Suppressor macrophage treated with lipopolysaccharide for 1 hour (primary cell): ENCODE measurements at regions not wholly inside any gene's neighbourhood (a gene's known extent, or its start where the extent isn't known, plus 50 kb on each side); places are given as distances from the start of the nearest gene placed in this dataset.
"Not testable (repeated sequence)": the region's sequence is repeated elsewhere in the genome, so short reads cannot be mapped to it uniquely, and the experiment has no call there.

ENCODE experiments used
- DNase-seq, 3 donors: peaks; one replicate each; pipeline ENCODE4 v3.0.0-alpha.2; 2020 to 2022

DNA sequence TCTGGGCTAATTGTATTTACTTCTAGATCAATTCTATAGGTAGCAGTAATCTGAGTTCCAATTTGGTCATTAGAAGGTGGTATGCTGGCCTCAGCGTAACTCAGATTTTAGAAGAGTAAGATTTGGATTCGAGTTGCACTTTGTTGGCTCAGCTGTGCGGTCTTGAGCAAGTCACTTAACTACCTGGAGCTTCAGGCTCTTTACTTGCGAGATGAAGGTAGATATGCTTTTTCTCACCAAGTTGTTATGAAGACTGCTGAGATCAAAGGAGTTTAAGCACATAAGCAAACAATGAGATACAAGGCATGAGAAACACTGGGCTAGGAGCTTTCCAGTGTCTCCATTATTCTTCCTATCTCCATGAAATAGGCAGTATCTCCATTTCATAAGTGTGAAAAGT lies 133.8 kb upstream of the RANBP3L start:
- no peak for DNase-seq

DNA sequence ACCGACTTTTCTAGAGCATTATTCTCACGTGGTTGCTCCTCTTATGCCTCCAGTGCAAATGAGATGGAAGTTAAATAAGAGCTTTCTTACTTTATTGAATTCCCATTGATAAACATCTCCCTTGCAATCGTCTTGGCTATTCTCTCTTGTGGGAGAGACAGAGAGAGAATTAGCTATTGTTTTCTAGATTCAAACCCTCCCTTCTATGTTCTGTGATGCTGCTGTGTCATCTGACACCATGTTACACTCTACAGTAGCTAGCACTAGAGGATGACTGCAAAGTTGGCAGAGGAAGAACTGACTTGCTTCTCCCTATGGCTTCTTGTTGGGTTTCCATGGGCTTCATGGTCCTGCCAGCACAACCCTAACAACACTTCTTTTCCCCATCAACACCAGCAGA lies 134.6 kb upstream of the RANBP3L start:
- no peak for DNase-seq

DNA sequence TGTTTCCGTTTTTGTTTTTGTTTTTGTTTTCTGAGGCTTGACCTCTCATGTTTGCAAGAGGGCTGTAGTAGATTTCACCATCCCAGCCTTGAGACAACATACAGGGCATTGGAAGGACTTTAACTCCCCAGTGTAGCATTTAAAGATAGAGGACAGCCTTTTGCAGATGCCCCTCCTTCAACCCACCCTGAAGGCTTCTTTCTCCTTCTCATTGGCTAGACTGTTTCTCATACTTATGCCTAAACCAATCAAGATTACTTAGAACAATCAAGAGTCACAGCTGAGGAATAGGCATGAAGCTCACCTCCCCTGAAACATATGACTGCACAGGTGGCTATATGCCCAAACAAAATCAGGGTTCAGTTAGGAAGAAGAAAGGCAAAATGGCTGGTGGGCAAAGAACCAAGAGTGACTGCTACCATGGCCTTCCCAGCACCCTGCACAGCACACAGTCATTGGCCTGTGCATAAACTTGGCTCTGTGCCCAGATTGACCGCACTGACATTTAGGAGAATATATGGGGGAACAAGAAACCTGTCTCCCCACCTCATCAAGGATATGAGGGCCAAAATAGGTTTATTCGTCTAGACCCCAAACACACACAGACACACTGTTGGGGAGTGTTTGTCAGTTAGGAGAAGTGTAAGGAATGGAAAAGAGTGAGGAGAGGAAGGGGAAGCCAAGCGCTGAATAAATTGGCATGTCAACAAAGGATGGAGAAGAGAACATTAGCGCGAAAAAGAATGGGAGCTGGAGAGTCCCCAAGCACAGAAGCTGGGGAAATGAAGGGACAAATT lies 137.3 kb upstream of the RANBP3L start:
- no peak for DNase-seq

DNA sequence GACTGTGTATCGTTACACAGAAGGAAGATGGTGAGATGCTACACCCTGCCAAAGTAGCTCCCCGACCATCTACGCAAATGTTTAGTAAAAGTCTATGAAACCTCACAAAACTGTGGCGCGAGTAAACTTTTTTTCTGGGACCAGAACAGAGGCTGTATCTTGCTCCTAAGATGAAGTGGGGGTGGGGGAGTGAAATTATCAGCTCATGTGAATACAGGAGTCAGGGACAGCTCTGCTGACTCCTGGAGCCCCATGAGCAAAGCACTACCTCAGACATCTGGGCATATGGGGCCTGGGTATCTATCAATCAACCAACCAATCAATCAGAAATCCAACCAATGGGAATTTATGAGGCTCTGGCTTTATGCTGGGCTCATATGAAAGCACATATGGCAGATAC lies 138.6 kb upstream of the RANBP3L start:
- DNase-seq = no peak

DNA sequence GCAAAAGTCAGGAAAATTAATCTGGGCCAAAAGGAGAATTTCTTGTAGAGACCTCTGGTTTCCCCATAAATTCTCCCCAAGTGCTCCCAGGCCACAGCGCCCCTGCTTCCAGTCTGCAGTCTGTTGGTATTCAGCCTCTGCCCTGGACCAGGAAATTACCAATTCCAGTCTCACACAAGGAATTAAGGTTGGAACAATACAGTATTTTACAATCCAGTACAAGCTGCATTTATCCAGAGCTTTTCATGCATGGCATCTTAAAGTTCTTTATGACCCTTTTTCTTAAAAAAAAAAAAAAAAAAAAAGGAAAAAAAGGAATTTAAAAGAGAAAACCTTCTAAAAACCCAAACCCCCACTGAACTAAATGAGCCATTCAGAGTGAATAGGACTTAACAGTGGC lies 139.6 kb upstream of the RANBP3L start:
- DNase-seq = no peak

DNA sequence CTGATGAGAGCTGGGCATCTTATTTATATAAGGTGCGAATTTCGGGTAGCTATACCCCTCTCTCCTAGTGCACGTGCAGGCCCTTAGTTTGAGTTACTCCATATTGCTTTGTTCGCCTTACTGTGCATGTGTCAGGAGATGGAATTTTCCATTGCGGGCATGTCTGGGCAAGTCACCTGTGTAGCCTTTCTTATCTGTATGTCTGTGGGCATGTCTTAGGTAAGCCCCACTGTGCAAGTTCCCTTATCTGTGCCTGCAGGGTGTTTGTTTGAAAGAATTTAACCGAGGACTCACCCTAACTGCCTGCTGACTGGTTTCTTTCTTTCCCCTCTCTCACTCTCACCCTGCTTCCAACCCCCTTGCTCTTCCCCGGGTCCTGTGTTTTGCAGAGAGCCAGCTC lies 140.7 kb upstream of the RANBP3L start:
- no peak for DNase-seq

DNA sequence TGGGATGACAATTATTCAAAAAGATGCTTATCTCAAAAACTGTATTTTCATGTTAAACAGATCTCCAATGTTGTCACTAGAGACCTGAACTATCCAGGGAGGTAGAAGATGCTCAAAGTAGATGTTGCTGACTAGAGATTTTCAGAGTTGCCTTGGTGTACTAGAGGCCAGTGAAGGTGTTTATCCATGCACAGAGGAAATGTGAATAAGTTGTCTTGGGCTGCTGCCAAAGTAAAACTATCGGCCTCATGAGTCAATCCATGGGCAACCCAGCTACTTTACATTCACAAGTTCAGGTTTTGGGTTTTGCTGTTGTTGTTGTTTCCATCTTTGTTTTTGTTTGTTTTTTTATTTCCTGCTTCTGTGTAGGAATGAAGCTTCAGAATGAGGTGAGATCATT lies 141.1 kb upstream of the RANBP3L start:
- peak in 2 of 3 donors; percentile 14 to 22 for DNase-seq

DNA sequence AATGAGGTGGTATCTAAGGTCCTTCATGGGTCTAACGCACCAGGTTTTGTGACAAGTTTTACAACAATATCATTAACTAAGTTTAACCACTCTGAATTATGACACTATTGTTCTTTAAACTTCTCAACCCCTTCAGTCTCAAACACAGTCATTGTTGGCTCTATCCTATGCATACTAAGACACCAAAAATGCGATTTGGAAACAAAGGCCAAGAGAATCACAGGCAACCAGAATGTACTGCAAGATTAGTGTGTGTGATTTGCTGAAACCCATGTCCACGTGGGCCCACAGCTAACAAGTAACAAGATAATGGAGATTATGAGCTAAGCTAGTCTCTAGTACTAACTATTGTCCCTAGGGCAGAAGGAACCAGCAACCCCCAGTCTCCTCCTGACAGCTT lies 142.2 kb upstream of the RANBP3L start:
- no peak for DNase-seq

DNA sequence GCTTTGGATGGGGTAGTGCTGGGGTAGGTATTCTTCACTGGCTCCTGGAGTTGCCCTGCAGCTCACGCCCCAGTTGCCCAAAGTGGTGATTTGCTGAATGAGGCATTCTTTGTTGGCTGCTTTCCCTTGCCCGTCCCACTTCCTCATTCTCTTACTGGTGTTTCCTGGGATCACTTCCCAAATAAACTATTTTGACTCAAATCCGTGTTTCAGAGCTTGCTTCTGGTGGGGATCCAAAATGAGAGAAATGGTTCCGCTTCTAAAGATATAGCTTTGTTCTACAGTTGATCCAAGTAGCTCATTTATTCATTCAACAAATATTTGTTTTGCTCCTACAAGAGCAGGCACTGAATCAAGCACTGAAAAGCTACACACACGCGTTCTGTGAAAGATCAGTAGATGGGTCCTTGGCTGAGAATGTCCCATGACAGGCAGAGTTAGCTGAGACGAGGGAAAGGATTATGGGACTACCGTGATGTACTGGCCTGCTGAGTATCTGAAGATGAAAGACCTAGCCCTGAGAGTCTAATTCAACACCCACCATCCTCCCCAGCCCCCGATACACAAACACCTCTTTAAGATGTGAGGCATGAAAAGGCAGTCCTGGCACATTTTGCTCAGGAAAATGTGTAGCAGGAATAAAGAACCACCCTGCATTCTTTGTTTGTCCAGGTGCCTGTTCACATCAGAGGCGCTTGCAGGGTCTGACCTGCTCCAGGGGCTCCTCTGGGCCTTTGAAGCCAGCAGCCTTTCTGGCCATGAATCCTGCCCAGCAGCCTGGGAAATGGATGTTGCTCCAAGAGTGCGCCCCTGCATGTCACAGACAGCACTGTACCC lies 143.1 kb upstream of the RANBP3L start:
- peak; percentile 58 to 63 (median 62) for DNase-seq

DNA sequence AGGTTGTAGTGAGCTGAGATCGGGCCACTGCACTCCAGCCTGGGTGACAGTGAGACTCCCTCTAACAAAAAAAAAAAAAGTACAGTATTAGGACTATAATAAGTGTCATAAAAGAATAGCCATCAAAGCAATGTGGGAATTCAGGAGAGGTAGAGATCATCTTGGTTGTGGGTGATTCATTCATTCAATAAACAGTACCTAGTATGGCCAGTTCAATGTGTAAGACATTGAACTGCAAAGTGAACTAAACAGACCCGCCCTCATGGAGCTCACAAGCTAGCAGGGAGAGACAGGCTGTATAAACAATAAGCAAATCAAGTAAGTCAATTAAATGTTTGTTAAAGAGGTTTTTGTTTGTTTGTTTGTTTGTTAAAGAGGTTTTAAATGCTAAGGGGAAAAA lies 146.1 kb upstream of the RANBP3L start:
- DNase-seq = no peak

DNA sequence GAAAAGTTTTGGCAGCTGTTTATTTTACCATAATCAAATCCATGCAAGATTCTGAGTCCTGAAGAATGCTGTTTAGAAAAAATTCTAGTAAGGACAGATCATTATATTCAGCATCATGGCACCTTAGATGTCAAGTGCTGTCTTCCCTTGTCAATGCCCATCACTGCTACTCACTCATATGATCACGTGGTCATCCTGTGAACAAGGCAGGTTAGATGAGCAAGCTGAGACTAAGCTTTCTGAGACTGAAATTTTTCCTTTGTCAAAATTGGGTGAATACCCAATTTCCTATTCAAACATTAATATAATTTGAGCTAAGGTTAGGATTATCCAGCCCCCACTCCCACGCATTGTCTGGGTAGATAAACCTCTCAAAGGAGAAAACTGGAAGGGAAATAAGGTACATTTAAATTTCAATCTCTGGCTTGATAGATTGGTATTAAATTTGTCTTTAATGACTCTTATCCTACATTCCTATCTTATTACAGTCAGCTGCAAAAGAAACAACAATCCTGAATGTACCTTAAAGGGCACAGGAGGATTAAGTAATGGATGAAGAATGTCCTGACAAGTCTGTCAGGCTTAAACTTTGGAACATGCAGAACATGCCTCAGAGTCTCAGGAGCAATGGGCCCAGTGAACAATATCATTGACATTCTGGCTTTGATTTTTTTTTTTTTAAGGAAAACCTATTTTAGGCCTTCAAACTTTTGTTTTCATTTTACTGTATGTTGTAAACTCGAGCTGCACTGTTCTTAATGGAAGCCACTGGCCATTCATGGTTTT lies 148.7 kb upstream of the RANBP3L start:
- DNase-seq = no peak

DNA sequence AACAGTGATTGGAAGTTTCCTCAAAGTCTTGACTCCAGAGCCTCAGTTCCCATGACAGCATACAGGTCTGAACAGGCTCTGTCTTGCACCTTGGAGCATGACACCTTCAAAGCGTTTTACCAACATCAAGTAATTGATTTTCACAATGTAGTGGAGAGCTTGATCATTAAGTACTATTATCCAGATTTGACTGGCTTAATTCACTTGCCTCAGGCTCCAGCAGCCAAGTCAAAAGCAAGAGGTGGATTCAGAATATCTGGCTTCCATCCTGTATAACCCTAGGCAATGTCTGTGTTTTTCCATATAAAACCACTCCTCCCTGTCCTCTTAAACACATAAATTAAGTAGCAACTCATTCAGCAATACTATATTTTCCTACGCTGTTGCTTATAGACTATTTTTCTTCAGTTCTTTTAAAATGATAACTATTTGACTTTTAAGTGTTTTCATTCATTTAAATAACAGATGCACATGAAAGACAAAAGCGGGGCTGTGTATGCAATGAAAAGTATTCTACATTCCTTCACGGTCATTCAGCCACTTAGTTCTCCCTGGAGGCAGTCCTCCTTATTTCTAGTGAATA lies 150.8 kb upstream of the RANBP3L start:
- DNase-seq = no peak

DNA sequence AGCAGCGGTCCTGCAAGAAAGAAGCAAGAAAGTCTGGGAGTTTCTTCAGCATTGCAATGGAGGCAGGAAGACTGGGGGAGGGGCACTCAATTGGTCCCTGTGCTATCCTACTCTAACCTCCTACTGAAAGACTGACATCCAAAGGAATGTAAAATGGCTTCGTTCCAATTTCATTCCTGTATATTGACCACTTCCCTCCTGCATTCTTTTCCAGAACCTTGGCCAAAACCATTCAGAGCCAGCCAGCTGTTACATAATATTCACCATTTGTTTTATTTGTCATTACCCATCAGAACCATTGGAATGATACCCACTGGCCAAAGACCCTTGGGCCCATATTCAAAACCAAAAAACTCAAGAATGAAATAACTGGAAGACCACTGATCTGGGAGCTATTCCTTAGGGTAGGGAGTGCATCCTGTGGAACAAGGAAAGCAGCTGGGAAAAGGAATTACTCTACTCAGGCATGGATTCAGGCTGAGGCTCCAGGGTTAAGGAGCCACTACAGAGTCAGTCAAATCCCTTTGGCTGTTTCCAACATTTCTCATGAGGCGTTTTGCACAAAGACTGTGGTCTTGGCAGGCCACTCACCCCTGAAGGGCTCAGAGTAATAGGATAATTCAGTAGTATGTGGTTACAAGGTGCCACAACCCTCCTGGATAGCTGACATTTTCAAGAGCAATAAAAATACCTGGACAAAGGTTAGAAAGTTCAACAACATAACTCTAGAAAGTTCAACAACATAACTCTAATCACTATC lies 148.7 kb upstream of the SLC1A3 start:
- DNase-seq = no peak

DNA sequence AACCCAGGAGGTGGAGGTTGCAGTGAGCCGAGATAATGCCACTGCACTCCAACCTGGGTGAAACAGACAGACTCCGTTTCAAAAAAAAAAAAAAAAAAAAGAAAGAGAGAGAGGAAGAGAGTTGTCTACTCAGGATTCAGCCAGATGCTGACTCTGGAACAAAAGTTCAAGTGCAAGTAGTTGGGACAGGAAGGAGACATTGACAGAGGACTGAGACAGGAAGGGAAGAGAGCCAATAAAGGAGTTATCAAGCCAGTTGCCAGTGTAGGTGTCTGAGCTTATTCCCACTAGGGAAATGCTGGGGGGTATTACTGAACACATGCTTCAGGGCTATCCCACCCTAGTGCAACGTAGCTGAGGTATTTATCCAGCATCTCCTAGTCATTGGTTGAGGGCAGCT lies 147.7 kb upstream of the SLC1A3 start:
- DNase-seq = no peak

DNA sequence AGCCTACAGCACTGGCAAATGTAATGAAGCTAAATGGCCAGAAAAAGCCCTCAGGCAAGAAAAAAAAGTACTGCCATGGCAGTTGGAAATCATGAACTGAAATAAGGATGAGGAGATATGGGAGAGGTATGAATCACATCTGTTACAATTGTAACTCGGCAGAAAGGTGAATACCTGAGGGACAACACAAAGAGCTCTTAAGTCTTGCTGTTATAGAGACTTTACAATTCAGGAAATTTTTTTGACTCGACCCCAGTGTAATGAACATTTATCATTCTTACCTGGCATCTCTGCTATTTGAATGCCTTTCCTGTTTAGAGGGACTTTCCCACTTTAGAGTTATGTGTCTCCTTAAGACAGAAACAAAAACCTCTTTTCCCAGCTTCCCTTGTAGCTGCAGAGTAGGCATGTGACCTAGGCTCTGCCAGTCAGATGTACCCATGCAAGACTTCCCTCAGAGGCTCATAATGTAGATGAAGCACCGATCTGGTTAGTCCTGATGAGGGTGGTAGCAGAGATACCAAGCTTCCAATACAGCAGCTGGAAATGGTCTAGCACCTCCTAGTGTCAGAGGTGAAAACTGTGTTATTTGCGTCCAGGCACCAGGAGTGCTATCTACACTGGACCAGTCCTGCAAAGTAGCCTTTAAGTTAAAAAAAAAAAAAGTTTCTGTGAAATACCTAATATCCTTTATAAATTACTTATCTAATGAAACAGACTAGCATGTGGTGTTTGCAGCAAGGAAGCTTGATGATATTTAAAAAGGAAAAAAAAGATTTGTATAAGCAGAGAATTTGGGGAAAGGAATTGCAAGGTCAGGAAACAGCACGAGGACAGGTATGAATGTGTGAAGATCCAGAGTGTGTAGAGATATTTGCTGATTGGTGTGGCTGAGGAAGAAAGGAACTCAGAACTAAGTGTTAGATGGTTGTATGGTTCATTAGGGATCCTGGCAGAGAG lies 146.9 kb upstream of the SLC1A3 start:
- peak; percentile 27 to 44 (median 31) for DNase-seq

DNA sequence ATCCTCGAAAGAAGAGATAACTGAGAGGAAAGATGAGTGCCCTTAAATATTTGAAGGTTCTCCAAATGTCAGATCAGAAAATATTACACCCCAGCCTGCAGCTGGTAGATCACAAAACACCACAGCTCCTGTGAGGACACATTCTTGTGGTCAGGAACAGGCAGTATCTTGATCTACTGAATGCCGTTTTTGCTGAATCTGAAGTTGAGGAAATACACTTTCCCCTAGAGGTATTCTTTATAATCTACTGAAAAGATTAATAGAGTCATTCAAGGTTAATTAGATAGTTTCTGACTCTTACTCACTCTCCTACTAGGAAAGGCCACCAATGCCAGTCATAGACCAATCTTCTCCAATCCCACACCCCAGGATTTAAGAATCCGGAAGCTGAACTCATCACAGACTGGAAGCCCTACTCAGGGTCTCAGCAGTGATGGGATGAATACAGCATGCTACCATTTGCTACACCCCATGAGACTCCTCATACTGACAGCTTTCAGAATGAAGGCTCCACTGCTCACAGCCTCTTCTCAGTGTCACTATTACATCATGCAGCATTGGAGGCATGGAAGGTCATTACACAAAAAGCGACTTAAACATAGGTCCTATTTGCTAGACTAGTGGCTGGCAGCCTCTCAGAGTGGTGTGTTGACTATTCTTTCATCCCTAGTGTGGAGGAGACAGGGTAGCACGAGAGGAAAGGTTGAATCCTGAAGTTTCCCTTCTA lies 143.9 kb upstream of the SLC1A3 start:
- no peak for DNase-seq

DNA sequence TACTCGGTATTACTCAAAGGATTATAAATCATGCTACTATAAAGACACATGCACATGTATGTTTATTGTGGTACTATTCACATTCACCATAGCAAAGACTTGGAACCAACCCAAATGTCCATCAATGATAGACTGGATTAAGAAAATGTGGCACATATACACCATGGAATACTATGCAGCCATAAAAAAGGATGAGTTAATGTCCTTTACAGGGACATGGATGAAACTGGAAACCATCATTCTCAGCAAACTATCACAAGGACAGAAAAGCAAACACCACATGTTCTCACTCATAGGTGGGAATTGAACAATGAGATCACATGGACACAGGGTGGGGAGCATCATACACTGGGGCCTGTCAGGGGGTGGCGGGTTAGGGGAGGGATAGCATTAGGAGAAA lies 130.5 kb upstream of the SLC1A3 start:
- DNase-seq = not testable (repeated sequence)

DNA sequence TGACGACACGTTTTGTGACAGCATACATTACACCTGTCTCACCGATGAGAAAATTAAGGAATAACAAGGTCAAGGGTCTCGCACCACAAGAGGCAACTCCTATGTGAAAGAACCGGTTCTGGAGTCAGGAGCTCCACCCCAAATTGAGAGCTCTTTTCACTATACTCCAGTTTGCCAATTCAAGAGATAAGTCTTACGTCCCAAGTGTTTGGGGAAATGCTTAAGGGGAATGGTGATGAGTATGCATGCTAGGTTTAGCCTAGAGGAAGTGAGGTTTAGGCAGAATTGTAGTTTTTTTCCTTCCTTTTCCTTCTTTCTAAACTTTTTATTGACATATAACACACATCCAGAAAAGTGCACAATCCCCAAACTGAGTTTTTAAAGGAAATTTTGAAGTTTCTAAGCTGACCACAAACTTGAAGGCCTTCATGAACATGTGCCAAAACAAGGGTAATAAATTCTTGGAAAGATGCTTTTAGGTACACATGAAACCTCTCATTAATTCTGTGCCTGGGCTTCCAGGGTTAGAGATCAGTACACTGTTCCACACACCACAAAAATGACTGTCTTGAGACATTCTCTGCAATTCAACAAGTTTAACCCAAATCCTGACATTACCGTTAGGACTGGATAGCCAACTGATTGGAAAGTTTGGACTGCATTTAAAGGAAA lies 127.6 kb upstream of the SLC1A3 start:
- DNase-seq = peak in 1 of 3 donors; percentile 9

DNA sequence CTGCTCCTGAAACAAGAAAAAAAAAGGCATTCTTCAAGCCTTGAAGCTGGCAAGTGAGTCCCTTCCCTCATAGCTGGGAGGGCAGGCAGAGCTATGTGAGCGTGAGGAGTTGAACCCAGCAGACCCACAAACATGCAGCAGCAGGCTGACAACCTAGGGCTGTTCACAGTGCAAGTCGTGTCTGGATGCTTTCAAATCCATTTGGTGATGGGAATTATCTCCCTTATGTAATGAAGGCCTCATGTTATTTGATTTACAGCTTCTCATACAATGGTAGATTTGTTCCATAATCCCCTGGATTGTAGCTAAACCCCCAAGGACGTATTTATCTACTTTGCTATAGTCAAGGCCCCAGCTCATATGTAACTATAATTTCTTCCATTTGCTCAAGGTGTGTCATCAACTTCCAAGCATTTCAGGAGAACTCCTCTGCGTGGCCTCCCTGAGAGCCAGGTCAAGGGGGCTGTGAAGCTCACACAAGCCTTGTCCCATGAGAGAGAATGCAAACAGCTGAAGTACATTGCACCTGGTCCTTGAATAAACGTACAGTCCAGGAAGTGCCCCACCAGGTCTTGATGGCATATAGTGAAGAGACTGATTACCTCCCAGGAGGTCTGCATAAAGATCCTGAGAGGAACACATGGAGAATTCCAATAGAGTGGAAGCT lies 124.8 kb upstream of the SLC1A3 start:
- DNase-seq = no peak
